Adrenal gland (tissue), 5 donors: ENCODE measurements at regions not wholly inside any gene's neighbourhood (a gene's known extent, or its start where the extent isn't known, plus 50 kb on each side); places are given as distances from the start of the nearest gene placed in this dataset.
"Not testable (repeated sequence)": the region's sequence is repeated elsewhere in the genome, so short reads cannot be mapped to it uniquely, and the experiment has no call there.

ENCODE experiments used
- POLR2A ChIP-seq, 2 donors: fragments of 450-650 bp; IDR thresholded peaks; one replicate each; pipeline ENCODE4 v1.6.1; 2017; ENCODE audit warnings: antibody characterized with exemption in 2 of 2, mild to moderate bottlenecking in 2 of 2, moderate library complexity in 1 of 2
- TF ChIP-seq, protein P1 (sequence below), 6 experiments: fragments of 450-650 bp in 4 of 6; fragments of 200-600 bp in 2 of 6; sonication (generic) in 1 of 6; IDR thresholded peaks; 1 replicate in 5 of 6; 2 replicates in 1 of 6; pipeline versions ENCODE4 v1.5.1 to v1.8.0; 2016 to 2021; ENCODE audit warnings: antibody characterized with exemption in 6 of 6, mild to moderate bottlenecking in 2 of 6, moderate library complexity in 1 of 6
- donor health status: DM: no; HTN: no; CAD: no.

DNA sequence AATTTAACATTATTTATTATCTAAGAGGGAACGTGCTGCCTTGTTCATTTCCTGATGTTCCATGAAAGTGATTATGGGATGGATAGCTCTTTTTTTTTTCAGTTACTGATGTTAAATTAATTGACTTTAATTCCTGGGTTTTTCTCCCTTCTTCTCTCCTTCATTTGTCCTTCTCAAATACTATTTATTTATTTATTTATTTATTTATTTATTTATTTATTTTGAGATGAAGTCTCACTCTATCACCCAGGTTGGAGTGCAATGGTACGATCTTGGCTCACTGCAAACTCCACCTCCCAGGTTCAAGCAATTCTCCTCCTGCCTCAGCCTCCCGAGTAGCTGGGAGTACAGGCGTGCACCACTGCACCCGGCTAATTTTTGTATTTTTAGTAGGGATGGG, 127.4 kb upstream of the KIF5B start:
- not testable (repeated sequence) for TF ChIP-seq POLR2A (IDR thresholded peaks at IDR 0.05)
- TF ChIP-seq, protein P1, sequence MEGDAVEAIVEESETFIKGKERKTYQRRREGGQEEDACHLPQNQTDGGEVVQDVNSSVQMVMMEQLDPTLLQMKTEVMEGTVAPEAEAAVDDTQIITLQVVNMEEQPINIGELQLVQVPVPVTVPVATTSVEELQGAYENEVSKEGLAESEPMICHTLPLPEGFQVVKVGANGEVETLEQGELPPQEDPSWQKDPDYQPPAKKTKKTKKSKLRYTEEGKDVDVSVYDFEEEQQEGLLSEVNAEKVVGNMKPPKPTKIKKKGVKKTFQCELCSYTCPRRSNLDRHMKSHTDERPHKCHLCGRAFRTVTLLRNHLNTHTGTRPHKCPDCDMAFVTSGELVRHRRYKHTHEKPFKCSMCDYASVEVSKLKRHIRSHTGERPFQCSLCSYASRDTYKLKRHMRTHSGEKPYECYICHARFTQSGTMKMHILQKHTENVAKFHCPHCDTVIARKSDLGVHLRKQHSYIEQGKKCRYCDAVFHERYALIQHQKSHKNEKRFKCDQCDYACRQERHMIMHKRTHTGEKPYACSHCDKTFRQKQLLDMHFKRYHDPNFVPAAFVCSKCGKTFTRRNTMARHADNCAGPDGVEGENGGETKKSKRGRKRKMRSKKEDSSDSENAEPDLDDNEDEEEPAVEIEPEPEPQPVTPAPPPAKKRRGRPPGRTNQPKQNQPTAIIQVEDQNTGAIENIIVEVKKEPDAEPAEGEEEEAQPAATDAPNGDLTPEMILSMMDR (IDR thresholded peaks at IDR 0.05), result not testable (repeated sequence)
